Neural progenitor cell (in vitro differentiated cells): ENCODE measurements at regions not wholly inside any gene's neighbourhood (a gene's known extent, or its start where the extent isn't known, plus 50 kb on each side); places are given as distances from the start of the nearest gene placed in this dataset.

Experiments used
- DNase-seq: peaks from one replicate; pipeline ENCODE4 v3.0.0-alpha.2; 2016; ENCODE audit warnings: low spot score
- H2AFZ ChIP-seq: fragments of 200-600 bp; sonication (generic); replicated peaks from 2 replicates; pipeline ENCODE4 v1.6.1; 2016; ENCODE audit warnings: antibody characterized with exemption
- H3F3A ChIP-seq: fragments of 200-600 bp; sonication (generic); 2 replicates; pipeline ENCODE4 v1.6.1; 2016; ENCODE audit warnings: antibody characterized with exemption, low read depth
- H3K27ac ChIP-seq: fragments of 200-600 bp; sonication (generic); 2 replicates; pipeline ENCODE4 v1.5.1; 2016; ENCODE audit warnings: mild to moderate bottlenecking
- H3K27me3 ChIP-seq: fragments of 200-600 bp; sonication (generic); 2 replicates; pipeline ENCODE4 v1.6.1; 2016; ENCODE audit warnings: mild to moderate bottlenecking, moderate library complexity
- H3K36me3 ChIP-seq: fragments of 200-600 bp; sonication (generic); 2 replicates; pipeline ENCODE4 v1.5.1; 2016
- H3K4me1 ChIP-seq: fragments of 200-600 bp; sonication (generic); 2 replicates; pipeline ENCODE4 v1.6.1; 2016; ENCODE audit warnings: mixed run types
- H3K4me2 ChIP-seq: fragments of 200-600 bp; sonication (generic); 2 replicates; pipeline ENCODE4 v1.6.1; 2016
- H3K4me3 ChIP-seq: fragments of 200-600 bp; sonication (generic); 2 replicates; pipeline ENCODE4 v1.5.1; 2016
- H3K79me2 ChIP-seq: fragments of 200-600 bp; sonication (generic); 2 replicates; pipeline ENCODE4 v1.6.1; 2016; ENCODE audit warnings: low read depth
- H3K9ac ChIP-seq: fragments of 200-600 bp; sonication (generic); 2 replicates; pipeline ENCODE4 v1.6.1; 2016
- H3K9me3 ChIP-seq: fragments of 200-600 bp; sonication (generic); 2 replicates; pipeline ENCODE4 v1.5.1; 2016; ENCODE audit warnings: low read depth
- H4K20me1 ChIP-seq: fragments of 200-600 bp; sonication (generic); 2 replicates; pipeline ENCODE4 v1.6.1; 2016; ENCODE audit warnings: low read depth
- H3K27ac Mint-ChIP-seq: 3 replicates; pipeline ENCODE4 v1.8.0; 2021; ENCODE audit warnings: mixed read lengths
- H3K27me3 Mint-ChIP-seq: 2 replicates; pipeline ENCODE4 v1.8.0; 2022; ENCODE audit warnings: low read depth, mild to moderate bottlenecking, inconsistent platforms, moderate library complexity, mixed read lengths; ENCODE audit not compliant: insufficient read depth
- H3K36me3 Mint-ChIP-seq: 3 replicates; pipeline ENCODE4 v1.8.0; 2021; ENCODE audit warnings: mixed read lengths
- H3K4me1 Mint-ChIP-seq: 3 replicates; pipeline ENCODE4 v1.8.0; 2021; ENCODE audit warnings: mixed read lengths
- H3K4me3 Mint-ChIP-seq: 3 replicates; pipeline ENCODE4 v1.8.0; 2021; ENCODE audit warnings: mild to moderate bottlenecking, moderate library complexity, mixed read lengths
- H3K9me3 Mint-ChIP-seq: 3 replicates; pipeline ENCODE4 v1.8.0; 2020; ENCODE audit warnings: mixed read lengths
- CTCF ChIP-seq: fragments of 200-600 bp; sonication (generic); IDR thresholded peaks from 2 replicates; pipeline ENCODE4 v1.5.1; 2017; ENCODE audit warnings: antibody characterized with exemption, mild to moderate bottlenecking
- EZH2 ChIP-seq: fragments of 200-600 bp; sonication (generic); IDR thresholded peaks from 2 replicates; pipeline ENCODE4 v1.6.1; 2017; ENCODE audit warnings: antibody characterized with exemption, mild to moderate bottlenecking, moderate library complexity
- EZH2phosphoT487 ChIP-seq: fragments of 200-600 bp; sonication (generic); IDR thresholded peaks from 2 replicates; pipeline ENCODE4 v1.6.1; 2017; ENCODE audit warnings: antibody characterized with exemption

DNA sequence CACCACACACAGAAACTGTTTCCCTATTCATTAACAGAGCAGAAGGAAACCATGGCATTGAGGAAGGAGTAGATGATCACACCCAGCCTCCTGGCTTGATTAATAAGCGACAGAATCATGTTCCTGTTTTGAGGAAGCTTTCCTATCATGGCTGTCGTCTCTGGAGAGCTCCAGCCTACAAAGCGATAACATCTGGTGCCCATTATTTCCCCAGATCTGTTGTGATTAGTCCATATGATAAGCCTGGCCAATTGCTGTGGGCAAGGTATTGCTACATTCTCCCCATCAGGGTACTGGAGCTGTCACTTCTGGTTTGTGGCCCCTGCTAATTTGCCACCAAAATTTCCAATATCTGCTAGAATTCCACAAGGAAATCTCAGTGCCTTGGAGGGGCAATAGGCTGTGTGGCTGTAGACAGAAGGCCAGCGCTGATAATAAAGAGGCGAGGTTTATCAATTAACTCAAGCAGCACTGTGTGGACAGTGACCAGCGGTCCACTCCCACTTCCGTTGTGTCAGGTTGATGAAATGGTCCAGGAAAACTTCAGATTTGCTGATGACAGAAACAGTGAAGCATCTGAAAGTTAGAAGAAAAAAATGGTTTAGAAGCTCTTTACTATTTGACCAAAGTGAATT, 66.4 kb downstream of the OLIG3 start:
- Mint-ChIP-seq H3K27ac (no peak overlapping the region), H3K9me3 (no peaks in the 10 kb centered on the region), H3K4me3 (no peak overlapping the region), H3K27me3 (peaks cover 3% of the 10 kb centered on the region), H3K4me1 (peaks cover 45% of the 10 kb centered on the region), H3K36me3 (no peaks in the 10 kb centered on the region)
- H3K4me3 ChIP-seq, result no peak overlapping the region
- TF ChIP-seq CTCF, result no peak
- TF ChIP-seq EZH2, result no peak
- no peak for TF ChIP-seq EZH2phosphoT487
- H3K4me1 ChIP-seq, result peaks cover 12% of the 10 kb centered on the region
- no peak for DNase-seq
- no peaks in the 10 kb centered on the region for H4K20me1 ChIP-seq
- H3K4me2 ChIP-seq, result no peak overlapping the region
- H3K79me2 ChIP-seq, result no peaks in the 10 kb centered on the region
- H3F3A ChIP-seq, result no peaks in the 10 kb centered on the region
- no peak overlapping the region for H3K9ac ChIP-seq
- no peaks in the 10 kb centered on the region for H3K27me3 ChIP-seq
- no peaks in the 10 kb centered on the region for H3K36me3 ChIP-seq
- no peak overlapping the region for H3K27ac ChIP-seq
- H3K9me3 ChIP-seq, result no peaks in the 10 kb centered on the region
- no peak overlapping the region for H2AFZ ChIP-seq

GRCh38 chr6:137426007-137426689, 68.0 kb downstream of the OLIG3 start:
- DNase-seq, result no peak
- Histone ChIP-seq H3K4me2 (no peak overlapping the region), H3K79me2 (no peaks in the 10 kb centered on the region), H3K36me3 (no peaks in the 10 kb centered on the region), H3K9ac (no peak overlapping the region), H3K9me3 (no peaks in the 10 kb centered on the region), H2AFZ (no peak overlapping the region), H4K20me1 (no peaks in the 10 kb centered on the region), H3K4me1 (peaks cover 12% of the 10 kb centered on the region), H3F3A (no peaks in the 10 kb centered on the region), H3K4me3 (no peak overlapping the region), H3K27me3 (no peaks in the 10 kb centered on the region), H3K27ac (no peak overlapping the region)
- peaks cover 2% of the 10 kb centered on the region for H3K9me3 Mint-ChIP-seq
- H3K36me3 Mint-ChIP-seq, result no peaks in the 10 kb centered on the region
- H3K4me3 Mint-ChIP-seq, result no peak overlapping the region
- H3K4me1 Mint-ChIP-seq, result peaks cover 30% of the 10 kb centered on the region
- TF ChIP-seq EZH2 (no peak), EZH2phosphoT487 (no peak), CTCF (no peak)
- peaks cover 4% of the 10 kb centered on the region for H3K27me3 Mint-ChIP-seq
- H3K27ac Mint-ChIP-seq, result no peak overlapping the region

DNA sequence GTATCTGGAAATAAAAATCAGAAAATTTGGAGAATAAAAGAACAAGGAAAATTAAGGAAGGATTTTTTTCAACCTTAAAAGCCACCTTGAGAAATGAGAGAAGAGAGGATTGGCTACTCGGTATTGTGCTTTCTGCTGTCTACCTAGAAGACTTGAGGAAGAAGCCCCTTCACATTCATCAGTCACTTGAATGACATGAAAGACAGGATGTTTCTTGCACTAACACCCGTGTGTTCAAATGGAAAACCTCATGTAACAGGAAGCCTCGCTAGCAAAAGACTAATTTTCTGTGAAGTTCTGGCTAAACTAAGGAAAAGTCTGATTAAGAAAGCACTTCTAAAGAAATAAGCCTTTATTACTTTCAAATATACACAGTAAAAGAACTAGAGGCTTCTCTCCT, 69.9 kb downstream of the OLIG3 start:
- H3K4me3 ChIP-seq, result no peak overlapping the region
- no peak overlapping the region for H3K9ac ChIP-seq
- H4K20me1 ChIP-seq, result no peaks in the 10 kb centered on the region
- H3K9me3 ChIP-seq, result no peaks in the 10 kb centered on the region
- Mint-ChIP-seq H3K36me3 (no peaks in the 10 kb centered on the region), H3K27me3 (peaks cover 4% of the 10 kb centered on the region), H3K4me3 (no peak overlapping the region), H3K4me1 (peaks cover 16% of the 10 kb centered on the region), H3K9me3 (peaks cover 5% of the 10 kb centered on the region), H3K27ac (no peak overlapping the region)
- H3K4me2 ChIP-seq, result no peak overlapping the region
- TF ChIP-seq CTCF, result no peak
- no peak for TF ChIP-seq EZH2phosphoT487
- no peak for TF ChIP-seq EZH2
- no peaks in the 10 kb centered on the region for H3F3A ChIP-seq
- peaks cover 12% of the 10 kb centered on the region for H3K4me1 ChIP-seq
- no peaks in the 10 kb centered on the region for H3K79me2 ChIP-seq
- H3K27ac ChIP-seq, result no peak overlapping the region
- H2AFZ ChIP-seq, result no peak overlapping the region
- H3K27me3 ChIP-seq, result no peaks in the 10 kb centered on the region
- no peak for DNase-seq
- H3K36me3 ChIP-seq, result no peaks in the 10 kb centered on the region
